ENCODE measurements at regions not wholly inside any gene's neighbourhood (a gene's known extent, or its start where the extent isn't known, plus 50 kb on each side); places are given as distances from the start of the nearest gene placed in this dataset.
A peak's percentile ranks its signal among the peaks of the same experiment; 100 is the strongest.

DNA sequence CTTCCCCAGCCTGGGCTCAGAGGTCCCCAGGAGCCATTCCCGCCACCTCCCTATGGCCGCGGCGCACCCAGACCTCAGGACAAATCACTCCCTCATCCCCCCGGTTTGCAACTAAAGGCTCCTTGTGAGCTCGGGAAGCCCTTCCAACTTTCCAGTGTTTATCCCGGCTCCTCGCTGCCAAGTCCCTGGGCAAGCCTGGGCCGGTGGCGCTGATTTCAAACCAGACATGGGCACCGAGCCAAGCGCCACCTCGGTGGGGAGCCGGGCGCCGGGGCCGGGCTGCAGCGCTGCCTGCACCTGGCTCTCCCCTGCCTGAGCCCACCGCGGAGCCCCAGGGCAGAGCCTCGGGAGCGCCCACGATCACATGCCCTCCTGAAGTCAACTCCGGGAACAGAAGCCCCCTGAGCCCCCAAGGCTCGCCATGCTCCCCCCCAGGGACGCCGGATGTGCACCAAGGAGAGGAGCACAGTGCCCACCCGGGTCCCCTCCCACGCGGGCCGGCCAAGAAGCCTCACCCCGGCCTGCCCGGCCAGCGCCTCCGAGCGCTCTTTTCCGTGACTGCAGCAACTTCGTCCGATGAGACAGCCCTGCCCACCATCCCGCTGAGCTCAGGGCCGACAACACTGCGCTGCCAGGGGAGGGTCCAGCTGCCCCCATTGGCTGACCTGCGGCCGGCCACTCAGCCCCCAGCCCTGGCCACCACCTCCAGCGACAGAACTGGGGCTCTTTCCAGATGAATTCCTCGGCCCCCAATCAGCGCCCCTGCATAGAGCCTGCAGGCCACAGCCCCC, 50.0 kb downstream of the NCOR2 start:
- DNase-seq (ENCODE audit: low read depth), result no peak
- peaks cover 2% of the 10 kb centered on the region for H3K36me3 ChIP-seq (ENCODE audit: control insufficient read depth, insufficient read depth, low read length)
- TF ChIP-seq, protein P1, sequence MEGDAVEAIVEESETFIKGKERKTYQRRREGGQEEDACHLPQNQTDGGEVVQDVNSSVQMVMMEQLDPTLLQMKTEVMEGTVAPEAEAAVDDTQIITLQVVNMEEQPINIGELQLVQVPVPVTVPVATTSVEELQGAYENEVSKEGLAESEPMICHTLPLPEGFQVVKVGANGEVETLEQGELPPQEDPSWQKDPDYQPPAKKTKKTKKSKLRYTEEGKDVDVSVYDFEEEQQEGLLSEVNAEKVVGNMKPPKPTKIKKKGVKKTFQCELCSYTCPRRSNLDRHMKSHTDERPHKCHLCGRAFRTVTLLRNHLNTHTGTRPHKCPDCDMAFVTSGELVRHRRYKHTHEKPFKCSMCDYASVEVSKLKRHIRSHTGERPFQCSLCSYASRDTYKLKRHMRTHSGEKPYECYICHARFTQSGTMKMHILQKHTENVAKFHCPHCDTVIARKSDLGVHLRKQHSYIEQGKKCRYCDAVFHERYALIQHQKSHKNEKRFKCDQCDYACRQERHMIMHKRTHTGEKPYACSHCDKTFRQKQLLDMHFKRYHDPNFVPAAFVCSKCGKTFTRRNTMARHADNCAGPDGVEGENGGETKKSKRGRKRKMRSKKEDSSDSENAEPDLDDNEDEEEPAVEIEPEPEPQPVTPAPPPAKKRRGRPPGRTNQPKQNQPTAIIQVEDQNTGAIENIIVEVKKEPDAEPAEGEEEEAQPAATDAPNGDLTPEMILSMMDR (IDR thresholded peaks at IDR 0.05; ENCODE audit: insufficient read depth, low read length, poor library complexity, severe bottlenecking), result no peak
- H3K4me3 ChIP-seq (ENCODE audit: low read depth, low read length), result peak overlapping the region; percentile 65
- no peaks in the 10 kb centered on the region for H3K27me3 ChIP-seq (ENCODE audit: control insufficient read depth, insufficient read depth, low read length)

DNA sequence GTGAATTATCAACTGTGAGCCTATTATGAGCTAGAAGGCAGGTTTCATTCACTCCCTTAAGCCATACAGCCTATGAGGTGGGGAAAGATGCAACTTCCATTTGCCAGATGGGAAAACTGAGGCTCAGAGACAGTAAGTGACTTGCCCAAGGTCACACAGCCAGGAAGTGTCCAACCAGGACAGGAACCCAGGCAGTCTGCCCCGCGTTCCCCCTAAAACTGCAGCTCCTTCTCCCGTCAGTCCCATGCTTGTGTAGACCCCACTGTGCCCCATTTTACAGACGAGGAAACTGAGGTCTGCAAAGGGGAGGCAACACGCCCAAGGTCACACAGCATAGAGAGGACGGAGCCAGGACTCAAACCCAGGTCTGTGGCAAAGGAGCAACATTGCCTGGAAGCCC, 50.6 kb downstream of the NCOR2 start:
- peak overlapping the region; percentile 65 for H3K4me3 ChIP-seq (ENCODE audit: low read depth, low read length)
- H3K27me3 ChIP-seq (ENCODE audit: control insufficient read depth, insufficient read depth, low read length), result no peaks in the 10 kb centered on the region
- no peak for DNase-seq (ENCODE audit: low read depth)
- peaks cover 2% of the 10 kb centered on the region for H3K36me3 ChIP-seq (ENCODE audit: control insufficient read depth, insufficient read depth, low read length)
- TF ChIP-seq, protein P1 (IDR thresholded peaks at IDR 0.05; ENCODE audit: insufficient read depth, low read length, poor library complexity, severe bottlenecking), result no peak

DNA sequence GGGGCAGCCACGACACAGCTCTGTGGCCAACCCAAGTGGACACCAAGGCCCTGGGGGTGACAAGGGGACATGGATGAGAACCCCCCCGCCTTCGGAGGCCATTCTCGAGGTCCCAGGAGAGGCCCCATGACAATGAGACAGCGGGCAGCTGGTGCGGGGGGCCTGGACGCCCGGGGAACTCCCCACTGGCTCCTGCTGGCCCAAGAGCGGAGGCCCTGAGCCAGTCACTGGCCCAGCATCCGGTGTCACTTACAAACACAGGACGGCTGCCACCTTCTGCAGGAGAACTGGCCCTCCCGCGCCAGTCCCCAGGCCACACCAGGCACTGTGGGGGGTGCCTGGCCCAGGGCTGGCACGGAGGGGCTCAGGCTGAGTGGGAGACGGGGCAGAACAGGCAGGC, 51.4 kb downstream of the NCOR2 start:
- Histone ChIP-seq H3K4me3 (ENCODE audit: low read depth, low read length) (no peak overlapping the region), H3K36me3 (ENCODE audit: control insufficient read depth, insufficient read depth, low read length) (peaks cover 2% of the 10 kb centered on the region), H3K27me3 (ENCODE audit: control insufficient read depth, insufficient read depth, low read length) (no peaks in the 10 kb centered on the region)
- DNase-seq (ENCODE audit: low read depth), result no peak
- TF ChIP-seq, protein P1 (IDR thresholded peaks at IDR 0.05; ENCODE audit: insufficient read depth, low read length, poor library complexity, severe bottlenecking), result no peak

DNA sequence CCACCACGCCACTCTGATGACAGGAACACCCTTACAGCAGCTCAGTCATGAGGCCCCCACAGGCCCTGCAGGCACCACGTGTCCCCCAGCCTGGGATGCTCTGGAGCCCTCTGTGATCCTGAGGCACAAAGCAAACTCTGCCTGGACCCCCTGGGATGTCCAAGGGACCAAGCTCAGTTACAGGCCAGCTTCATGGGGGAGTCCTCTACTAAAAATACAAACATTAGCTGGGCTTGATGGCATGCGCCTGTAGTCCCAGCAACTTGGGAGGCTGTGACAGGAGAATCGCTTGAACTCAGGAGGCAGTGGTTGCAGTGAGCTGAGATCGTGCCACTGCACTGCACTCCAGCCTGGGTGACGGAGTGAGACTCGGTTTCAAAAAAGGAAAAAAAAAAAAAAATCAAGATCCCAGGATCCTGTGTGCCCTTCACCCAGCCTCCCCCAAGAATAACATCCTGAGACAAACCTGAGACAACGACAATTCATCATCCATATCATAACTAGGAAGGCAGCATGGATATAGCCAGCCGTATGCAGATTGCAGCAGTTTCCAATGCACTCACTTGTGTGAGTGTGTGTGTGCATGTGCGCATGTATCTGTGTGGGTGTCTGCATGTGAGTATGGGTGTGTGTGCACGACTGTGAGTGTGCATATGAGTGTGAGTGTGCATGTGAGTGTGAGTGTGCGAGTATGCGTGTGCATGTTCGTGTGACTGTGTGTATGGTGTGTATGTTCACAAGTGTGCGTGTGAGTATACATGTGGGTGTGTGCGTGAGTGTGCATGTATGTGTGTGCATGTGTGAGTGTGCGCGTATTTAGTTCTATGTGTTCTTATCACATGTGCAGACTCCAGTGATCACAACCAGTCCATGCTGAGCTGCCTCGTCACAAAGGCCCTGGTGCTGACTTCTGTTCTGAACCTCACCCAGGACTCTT, 52.1 kb downstream of the NCOR2 start:
- TF ChIP-seq, protein P1 (IDR thresholded peaks at IDR 0.05; ENCODE audit: insufficient read depth, low read length, poor library complexity, severe bottlenecking), result no peak

GRCh38 chr12:124514145-124514995, 53.0 kb downstream of the NCOR2 start:
- H3K27me3 ChIP-seq (ENCODE audit: control insufficient read depth, insufficient read depth, low read length), result no peaks in the 10 kb centered on the region
- DNase-seq (ENCODE audit: low read depth), result no peak
- TF ChIP-seq, protein P1 (IDR thresholded peaks at IDR 0.05; ENCODE audit: insufficient read depth, low read length, poor library complexity, severe bottlenecking), result no peak
- H3K36me3 ChIP-seq (ENCODE audit: control insufficient read depth, insufficient read depth, low read length), result peaks cover 1% of the 10 kb centered on the region
- H3K4me3 ChIP-seq (ENCODE audit: low read depth, low read length), result no peak overlapping the region

More for the DNA sequence above, 52.1 kb downstream of the NCOR2 start:
- DNase-seq (ENCODE audit: low read depth), result no peak
- no peaks in the 10 kb centered on the region for H3K27me3 ChIP-seq (ENCODE audit: control insufficient read depth, insufficient read depth, low read length)
- peaks cover 1% of the 10 kb centered on the region for H3K36me3 ChIP-seq (ENCODE audit: control insufficient read depth, insufficient read depth, low read length)
- no peak overlapping the region for H3K4me3 ChIP-seq (ENCODE audit: low read depth, low read length)

Data from kidney epithelial cell (primary cell).